Cardiac muscle cell (in vitro differentiated cells and primary cell): ENCODE measurements at regions not wholly inside any gene's neighbourhood (a gene's known extent, or its start where the extent isn't known, plus 50 kb on each side); places are given as distances from the start of the nearest gene placed in this dataset.

Source experiments
- DNase-seq, 2 donors: peaks; one replicate each; pipeline versions ENCODE4 v3.0.0 to v3.0.0-alpha.2; 2010 to 2017; ENCODE audit warnings: low read depth in 1 of 2, low spot score in 1 of 2
- H3K27ac ChIP-seq: fragments of 200-600 bp; sonication (generic); 2 replicates; pipeline ENCODE4 v1.5.1; 2016
- H3K27me3 ChIP-seq: fragments of 200-600 bp; sonication (generic); 2 replicates; pipeline ENCODE4 v1.6.0; 2016; ENCODE audit warnings: control low read depth
- H3K36me3 ChIP-seq: fragments of 200-600 bp; sonication (generic); 2 replicates; pipeline ENCODE4 v1.5.1; 2016; ENCODE audit warnings: control low read depth
- H3K4me1 ChIP-seq: fragments of 200-600 bp; sonication (generic); 2 replicates; pipeline ENCODE4 v1.8.1; 2017; ENCODE audit warnings: low read depth, mild to moderate bottlenecking, mixed run types
- H3K4me3 ChIP-seq: fragments of 200-600 bp; sonication (generic); 2 replicates; pipeline ENCODE4 v1.5.1; 2016; ENCODE audit warnings: mild to moderate bottlenecking
- H3K9me3 ChIP-seq: fragments of 200-600 bp; sonication (generic); 2 replicates; pipeline ENCODE4 v1.5.1; 2017; ENCODE audit warnings: low read depth, mild to moderate bottlenecking, control low read depth
- TF ChIP-seq, protein P1 (sequence below): IDR thresholded peaks from 2 replicates; pipeline ENCODE4 v1.5.1; 2012; ENCODE audit warnings: low read depth, mild to moderate bottlenecking, low read length

DNA sequence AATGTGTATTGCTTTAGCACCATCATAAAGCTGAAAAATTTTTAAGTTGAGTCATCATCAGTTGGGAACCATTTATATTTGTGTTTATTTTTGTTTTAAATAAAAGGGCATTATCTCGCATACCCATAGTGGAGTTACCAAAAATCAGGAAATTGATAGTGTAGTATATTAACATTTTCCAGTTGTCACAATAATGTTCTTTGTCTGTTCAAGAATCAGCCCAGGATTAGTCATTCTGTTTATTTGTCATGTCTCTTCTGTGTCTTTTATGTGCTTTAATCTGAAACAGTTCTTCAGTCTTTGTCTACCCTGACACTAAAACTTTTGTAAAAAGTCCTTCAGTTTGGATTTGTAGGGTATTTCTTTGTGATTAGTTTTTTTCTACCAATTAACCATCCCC lies 827.8 kb upstream of the ZWINT start:
- DNase-seq, result no peak
- Histone ChIP-seq H3K4me3 (no peak overlapping the region), H3K4me1 (peaks cover 8% of the 10 kb centered on the region), H3K27me3 (no peaks in the 10 kb centered on the region), H3K9me3 (no peaks in the 10 kb centered on the region), H3K36me3 (no peaks in the 10 kb centered on the region), H3K27ac (no peak overlapping the region)
- TF ChIP-seq, protein P1, sequence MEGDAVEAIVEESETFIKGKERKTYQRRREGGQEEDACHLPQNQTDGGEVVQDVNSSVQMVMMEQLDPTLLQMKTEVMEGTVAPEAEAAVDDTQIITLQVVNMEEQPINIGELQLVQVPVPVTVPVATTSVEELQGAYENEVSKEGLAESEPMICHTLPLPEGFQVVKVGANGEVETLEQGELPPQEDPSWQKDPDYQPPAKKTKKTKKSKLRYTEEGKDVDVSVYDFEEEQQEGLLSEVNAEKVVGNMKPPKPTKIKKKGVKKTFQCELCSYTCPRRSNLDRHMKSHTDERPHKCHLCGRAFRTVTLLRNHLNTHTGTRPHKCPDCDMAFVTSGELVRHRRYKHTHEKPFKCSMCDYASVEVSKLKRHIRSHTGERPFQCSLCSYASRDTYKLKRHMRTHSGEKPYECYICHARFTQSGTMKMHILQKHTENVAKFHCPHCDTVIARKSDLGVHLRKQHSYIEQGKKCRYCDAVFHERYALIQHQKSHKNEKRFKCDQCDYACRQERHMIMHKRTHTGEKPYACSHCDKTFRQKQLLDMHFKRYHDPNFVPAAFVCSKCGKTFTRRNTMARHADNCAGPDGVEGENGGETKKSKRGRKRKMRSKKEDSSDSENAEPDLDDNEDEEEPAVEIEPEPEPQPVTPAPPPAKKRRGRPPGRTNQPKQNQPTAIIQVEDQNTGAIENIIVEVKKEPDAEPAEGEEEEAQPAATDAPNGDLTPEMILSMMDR, result no peak

DNA sequence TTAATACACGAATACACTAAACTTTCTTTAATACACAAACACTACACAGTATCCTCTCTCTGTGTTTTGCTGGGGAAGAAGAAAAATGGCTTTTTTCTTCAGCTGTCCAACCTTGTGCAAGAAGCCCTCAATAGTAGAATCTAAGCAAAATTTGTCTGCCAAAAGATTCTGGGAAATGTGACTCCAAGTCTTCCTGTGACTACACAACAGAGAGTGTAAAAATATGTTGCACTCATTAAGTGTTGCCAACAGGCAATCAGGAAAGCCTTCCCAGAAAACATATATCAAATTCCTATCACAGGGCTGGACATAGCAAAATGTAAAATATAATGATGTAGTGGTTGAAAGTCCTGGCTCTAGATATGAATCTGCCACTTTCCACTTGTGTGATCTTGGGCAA lies 825.1 kb upstream of the ZWINT start:
- no peaks in the 10 kb centered on the region for H3K36me3 ChIP-seq
- H3K4me3 ChIP-seq, result no peak overlapping the region
- TF ChIP-seq, protein P1, result no peak
- no peak for DNase-seq
- no peaks in the 10 kb centered on the region for H3K27me3 ChIP-seq
- no peaks in the 10 kb centered on the region for H3K4me1 ChIP-seq
- no peak overlapping the region for H3K27ac ChIP-seq
- H3K9me3 ChIP-seq, result no peaks in the 10 kb centered on the region

DNA sequence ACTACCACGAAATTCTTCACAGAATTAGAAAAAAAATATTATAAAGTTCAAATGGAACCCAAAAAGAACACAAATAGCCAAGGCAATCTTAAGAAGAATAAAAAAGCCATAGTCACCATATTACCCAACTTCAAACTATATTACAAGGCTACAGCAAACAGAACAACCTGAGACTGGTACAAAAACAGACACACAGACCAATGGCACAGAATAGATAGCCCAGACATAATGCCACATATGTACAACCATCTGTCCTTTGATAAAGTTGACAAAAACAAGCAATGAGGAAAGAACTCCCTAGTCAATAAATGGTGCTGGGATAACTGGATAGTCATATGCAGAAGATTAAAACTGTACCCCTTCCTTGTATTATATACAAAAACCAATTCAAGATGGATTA lies 808.5 kb upstream of the ZWINT start:
- TF ChIP-seq, protein P1, result no peak
- no peak for DNase-seq
- Histone ChIP-seq H3K4me3 (no peak overlapping the region), H3K27me3 (no peaks in the 10 kb centered on the region), H3K36me3 (no peaks in the 10 kb centered on the region), H3K27ac (no peak overlapping the region), H3K4me1 (no peaks in the 10 kb centered on the region), H3K9me3 (no peaks in the 10 kb centered on the region)

DNA sequence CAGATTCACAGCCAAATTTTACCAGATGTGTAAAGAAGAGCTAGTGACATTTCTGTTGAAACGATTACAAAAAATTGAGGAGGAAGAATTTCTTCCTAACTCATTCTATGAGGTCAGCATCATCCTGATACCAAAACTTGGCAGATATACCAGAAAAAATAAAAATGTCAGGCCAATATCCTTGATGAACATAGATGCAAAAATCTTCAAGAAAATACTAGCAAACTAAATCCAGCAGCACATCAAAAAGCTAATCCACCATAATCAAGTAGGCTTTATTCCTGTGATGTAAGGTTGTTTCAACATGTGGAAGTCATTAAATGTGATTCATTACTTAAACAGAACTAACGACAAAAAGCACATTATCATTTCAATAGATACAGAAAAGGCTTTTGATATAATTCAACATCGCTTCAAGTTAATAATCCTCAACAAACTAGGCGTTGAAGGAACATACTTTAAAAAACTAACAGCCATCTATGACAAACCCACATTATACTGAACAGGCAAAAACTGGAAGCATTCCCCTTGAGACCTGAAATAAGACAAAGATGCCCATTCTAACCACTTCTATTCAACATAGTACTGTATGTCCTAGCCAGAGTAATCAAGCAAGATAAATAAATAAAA lies 807.7 kb upstream of the ZWINT start:
- Histone ChIP-seq H3K9me3 (no peaks in the 10 kb centered on the region), H3K4me1 (no peaks in the 10 kb centered on the region), H3K36me3 (no peaks in the 10 kb centered on the region), H3K27me3 (no peaks in the 10 kb centered on the region), H3K4me3 (no peak overlapping the region), H3K27ac (no peak overlapping the region)
- no peak for DNase-seq
- TF ChIP-seq, protein P1, result no peak

DNA sequence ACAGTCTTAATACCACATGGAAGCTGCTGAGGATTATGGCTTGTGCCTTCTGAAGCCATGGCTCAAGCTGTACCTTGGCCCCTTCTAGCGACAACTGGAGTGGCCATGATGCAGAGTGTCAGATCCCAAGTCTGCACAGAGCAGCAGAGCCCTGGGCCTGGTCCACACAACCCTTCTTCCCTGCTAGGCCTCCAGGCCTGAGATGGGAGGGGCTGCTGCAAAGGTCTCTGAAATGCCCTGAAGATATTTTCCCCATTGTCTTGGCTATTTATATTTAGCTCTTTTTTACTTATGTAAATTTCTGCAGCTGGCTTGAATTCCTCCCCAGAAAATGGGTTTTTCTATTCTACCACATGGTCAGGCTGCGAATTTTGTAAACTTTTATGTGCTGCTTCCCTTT lies 804.6 kb upstream of the ZWINT start:
- TF ChIP-seq, protein P1, result no peak
- no peak for DNase-seq

More for the DNA sequence above, 804.6 kb upstream of the ZWINT start:
- H3K4me3 ChIP-seq, result no peak overlapping the region
- no peaks in the 10 kb centered on the region for H3K4me1 ChIP-seq
- no peaks in the 10 kb centered on the region for H3K36me3 ChIP-seq
- H3K27me3 ChIP-seq, result no peaks in the 10 kb centered on the region
- H3K9me3 ChIP-seq, result no peaks in the 10 kb centered on the region
- H3K27ac ChIP-seq, result no peak overlapping the region
